SK-N-SH (cell line): ENCODE measurements at regions not wholly inside any gene's neighbourhood (a gene's known extent, or its start where the extent isn't known, plus 50 kb on each side); places are given as distances from the start of the nearest gene placed in this dataset.

Experiments used
- CTCF ChIA-PET: fragments of 300-600, 350-600 bp; formaldehyde crosslinking; extraction: SDS; loops from one replicate; lab custom pipeline; 2021; lab: Yijun Ruan, JAX
- POLR2A ChIA-PET: fragments of 350-600 bp; sonication (Branson Sonifier 250); formaldehyde crosslinking; extraction: SDS; loops from one replicate; lab custom pipeline; 2020; ENCODE audit warnings: antibody characterized with exemption, inconsistent platforms; lab: Yijun Ruan, JAX
- DNase-seq: peaks from one replicate; pipeline ENCODE4 v3.0.0; 2012
- H2AFZ ChIP-seq: fragments of 200-600 bp; sonication (generic); 2 replicates; pipeline ENCODE4 v1.8.1; 2016; ENCODE audit warnings: antibody characterized with exemption, mild to moderate bottlenecking, low read depth
- H3F3A ChIP-seq: fragments of 200-600 bp; sonication (generic); replicated peaks from 2 replicates; pipeline ENCODE3; 2016; ENCODE audit warnings: antibody characterized with exemption, mild to moderate bottlenecking; ENCODE audit not compliant: insufficient read depth
- H3K27ac ChIP-seq, 2 experiments: fragments of 200-500 bp in 1 of 2; fragments of 200-600 bp in 1 of 2; sonication (Bioruptor generic) in 1 of 2; sonication (generic), shearing (Covaris generic) in 1 of 2; 2 replicates each; pipeline versions ENCODE4 v1.5.1 to v1.6.1; 2014 to 2016; ENCODE audit warnings: low read depth in 2 of 2, inconsistent platforms in 1 of 2, low read length in 1 of 2, mild to moderate bottlenecking in 1 of 2, mixed read lengths in 1 of 2
- H3K27me3 ChIP-seq: fragments of 200-600 bp; sonication (generic), shearing (Covaris generic); 2 replicates; pipeline ENCODE4 v1.6.1; 2016; ENCODE audit warnings: mixed run types; ENCODE audit not compliant: insufficient read depth
- H3K36me3 ChIP-seq, 2 experiments: fragments of 200-500 bp in 1 of 2; fragments of 200-600 bp in 1 of 2; sonication (Bioruptor generic) in 1 of 2; sonication (generic) in 1 of 2; replicated peaks in 1 of 2; 2 replicates each; pipeline versions ENCODE3 to v1.5.1; 2014 to 2016; ENCODE audit warnings: low read length in 1 of 2, mild to moderate bottlenecking in 1 of 2; ENCODE audit not compliant: insufficient read depth in 2 of 2, control insufficient read depth in 1 of 2
- H3K4me1 ChIP-seq, 2 experiments: fragments of 200-500 bp in 1 of 2; fragments of 200-600 bp in 1 of 2; sonication (Bioruptor generic) in 1 of 2; sonication (generic), shearing (Covaris generic) in 1 of 2; 2 replicates each; pipeline versions ENCODE4 v1.5.1 to v1.6.1; 2014 to 2016; ENCODE audit warnings: low read depth in 1 of 2, low read length in 1 of 2, mixed run types in 1 of 2; ENCODE audit not compliant: insufficient read depth in 2 of 2, control insufficient read depth in 1 of 2
- H3K4me2 ChIP-seq: fragments of 200-600 bp; sonication (generic), shearing (Covaris generic); 2 replicates; pipeline ENCODE4 v1.6.1; 2017; ENCODE audit warnings: mixed run types
- H3K4me3 ChIP-seq, 2 experiments: fragments of 200-500 bp in 1 of 2; fragments of 200-600 bp in 1 of 2; sonication (Bioruptor generic) in 1 of 2; sonication (generic), shearing (Covaris generic) in 1 of 2; 2 replicates each; pipeline versions ENCODE4 v1.5.1 to v1.8.1; 2014 to 2016; ENCODE audit warnings: low read depth in 2 of 2, inconsistent platforms in 1 of 2, low read length in 1 of 2, mild to moderate bottlenecking in 1 of 2, mixed read lengths in 1 of 2, moderate library complexity in 1 of 2
- H3K79me2 ChIP-seq: fragments of 200-600 bp; sonication (generic); 2 replicates; pipeline ENCODE4 v1.8.1; 2017; ENCODE audit warnings: mild to moderate bottlenecking; ENCODE audit not compliant: insufficient read depth
- H3K9ac ChIP-seq: fragments of 200-600 bp; sonication (generic); 2 replicates; pipeline ENCODE4 v1.6.1; 2017; ENCODE audit warnings: mixed run types
- H3K9me2 ChIP-seq: fragments of 200-600 bp; sonication (generic); 2 replicates; pipeline ENCODE4 v1.6.1; 2017; ENCODE audit warnings: mixed run types
- H3K9me3 ChIP-seq: fragments of 200-600 bp; sonication (generic); 2 replicates; pipeline ENCODE4 v1.6.1; 2017; ENCODE audit warnings: mixed run types, mild to moderate bottlenecking, moderate library complexity
- H4K20me1 ChIP-seq: fragments of 200-600 bp; sonication (generic); 2 replicates; pipeline ENCODE4 v1.6.1; 2017; ENCODE audit warnings: mild to moderate bottlenecking, mixed run types; ENCODE audit not compliant: insufficient read depth
- CHD2 ChIP-seq: fragments of 150-350 bp; IDR thresholded peaks from 2 replicates; pipeline ENCODE4 v1.6.1; 2018; ENCODE audit warnings: low read length; ENCODE audit not compliant: partially characterized antibody
- FOSL2 ChIP-seq: IDR thresholded peaks from 2 replicates; pipeline ENCODE4 v1.4.0; 2012; ENCODE audit warnings: low read depth, mild to moderate bottlenecking, moderate library complexity, borderline replicate concordance
- FOXJ3 ChIP-seq: sonication (generic); formaldehyde crosslinking; IDR thresholded peaks from 2 replicates; pipeline ENCODE4 v1.5.1; 2020; ENCODE audit warnings: mild to moderate bottlenecking, missing genetic modification reagents
- FOXM1 ChIP-seq: IDR thresholded peaks from 2 replicates; pipeline ENCODE4 v1.4.0; 2012; ENCODE audit warnings: low read depth, mild to moderate bottlenecking
- GABPA ChIP-seq: IDR thresholded peaks from 2 replicates; pipeline ENCODE4 v1.4.0; 2012; ENCODE audit warnings: low read depth, mild to moderate bottlenecking
- GATA2 ChIP-seq: sonication (generic); formaldehyde crosslinking; IDR thresholded peaks from 2 replicates; pipeline ENCODE4 v1.5.0; 2020; ENCODE audit warnings: mild to moderate bottlenecking, missing genetic modification reagents
- MEF2A ChIP-seq: IDR thresholded peaks from 2 replicates; pipeline ENCODE4 v1.4.0; 2012; ENCODE audit warnings: low read depth, borderline replicate concordance
- MXI1 ChIP-seq: IDR thresholded peaks from 2 replicates; pipeline ENCODE4 v1.6.1; 2012; ENCODE audit warnings: mild to moderate bottlenecking, low read depth, low read length, improper control_type of control experiment
- NFIC ChIP-seq: IDR thresholded peaks from 2 replicates; pipeline ENCODE4 v1.4.0; 2012; ENCODE audit warnings: borderline replicate concordance
- RAD21 ChIP-seq: IDR thresholded peaks from 2 replicates; pipeline ENCODE4 v1.6.1; 2012; ENCODE audit warnings: mild to moderate bottlenecking, low read length
- REST ChIP-seq: IDR thresholded peaks from 2 replicates; pipeline ENCODE4 v1.6.1; 2012; ENCODE audit warnings: mild to moderate bottlenecking, low read depth, low read length, moderate library complexity
- RFX5 ChIP-seq: IDR thresholded peaks from 2 replicates; pipeline ENCODE4 v1.6.1; 2012; ENCODE audit warnings: mild to moderate bottlenecking, improper control_type of control experiment, low read length
- RXRA ChIP-seq: IDR thresholded peaks from 2 replicates; pipeline ENCODE4 v1.4.0; 2012; ENCODE audit warnings: low read depth, mild to moderate bottlenecking, borderline replicate concordance
- SMC3 ChIP-seq: IDR thresholded peaks from 2 replicates; pipeline ENCODE4 v1.6.1; 2012; ENCODE audit warnings: low read depth, low read length, improper control_type of control experiment
- USF1 ChIP-seq: IDR thresholded peaks from 2 replicates; pipeline ENCODE4 v1.4.0; 2012; ENCODE audit warnings: low read depth, borderline replicate concordance
- YY1 ChIP-seq: IDR thresholded peaks from 2 replicates; pipeline ENCODE4 v1.4.0; 2012; ENCODE audit warnings: low read depth, mild to moderate bottlenecking
- ZBTB33 ChIP-seq: IDR thresholded peaks from 2 replicates; pipeline ENCODE4 v1.4.0; 2012; ENCODE audit warnings: low read depth, borderline replicate concordance
- WGBS: methylation state at CpG from one replicate; pipeline ENCODE4 v1.1.6; 2017; ENCODE audit warnings: low lambda C conversion rate; 5-methylcytosine and 5-hydroxymethylcytosine counted together
- TF ChIP-seq, protein P1 (sequence below): fragments of 150-350 bp; IDR thresholded peaks from 2 replicates; pipeline ENCODE4 v1.6.1; 2017; ENCODE audit warnings: antibody characterized with exemption, low read length, low read depth, borderline replicate concordance
- TF ChIP-seq, protein P2 (sequence below): IDR thresholded peaks from 2 replicates; pipeline ENCODE4; 2012

- no peak for DNase-seq
- H3K27ac ChIP-seq = no peak overlapping the region
- 88% methylated on average over 9 of the region's 9 CpGs for WGBS
- TF ChIP-seq YY1 (no peak), FOXM1 (no peak), GATA2 (CRISPR knock-in tag) (no peak), FOXJ3 (CRISPR knock-in tag) (no peak), FOSL2 (no peak), ZBTB33 (no peak), MXI1 (no peak), MEF2A (no peak), NFIC (no peak)
- TF ChIP-seq, all 33 proteins: peak for 0
- no peak overlapping the region for H3K4me2 ChIP-seq
- no peaks in the 10 kb centered on the region for H3F3A ChIP-seq
- H3K4me3 ChIP-seq = no peak overlapping the region
- H3K9me2 ChIP-seq = no peaks in the 10 kb centered on the region
- peaks cover 0 to 2% of the 10 kb centered on the region in 2 experiments; a peak in 1 of 4 replicates for H3K4me1 ChIP-seq
- no peaks in the 10 kb centered on the region for H3K9me3 ChIP-seq
- H2AFZ ChIP-seq = no peak overlapping the region
- H3K9ac ChIP-seq = no peak overlapping the region
- H3K36me3 ChIP-seq = no peaks in the 10 kb centered on the region
- H3K27me3 ChIP-seq = no peaks in the 10 kb centered on the region
- ChIA-PET POLR2A (no interaction called here), CTCF (interaction anchor here (0.9 kb wide), 1 partner anchor 25 kb away, joined by 3 read pairs; no protein-coding TSS in a partner anchor)
- no peaks in the 10 kb centered on the region for H4K20me1 ChIP-seq
- H3K79me2 ChIP-seq = no peaks in the 10 kb centered on the region
These were observed 589.2 kb upstream of the ZEB2 start for GRCh38 chr2:145108959-145109710.

- no peaks in the 10 kb centered on the region for H3K27me3 ChIP-seq
- no peaks in the 10 kb centered on the region for H3K36me3 ChIP-seq
- H3K4me1 ChIP-seq = peaks cover 0 to 2% of the 10 kb centered on the region in 2 experiments; a peak in 1 of 4 replicates
- H2AFZ ChIP-seq = no peak overlapping the region
- no peak overlapping the region for H3K4me2 ChIP-seq
- no peak for DNase-seq
- WGBS = 78% methylated on average over 10 of the region's 10 CpGs
- no peaks in the 10 kb centered on the region for H4K20me1 ChIP-seq
- no peaks in the 10 kb centered on the region for H3K9me2 ChIP-seq
- no peaks in the 10 kb centered on the region for H3K9me3 ChIP-seq
- no peak overlapping the region for H3K4me3 ChIP-seq
- ChIA-PET CTCF (no interaction called here), POLR2A (no interaction called here)
- H3K79me2 ChIP-seq = no peaks in the 10 kb centered on the region
- no peak overlapping the region for H3K9ac ChIP-seq
- H3F3A ChIP-seq = no peaks in the 10 kb centered on the region
- H3K27ac ChIP-seq = no peak overlapping the region
- TF ChIP-seq, protein P1, sequence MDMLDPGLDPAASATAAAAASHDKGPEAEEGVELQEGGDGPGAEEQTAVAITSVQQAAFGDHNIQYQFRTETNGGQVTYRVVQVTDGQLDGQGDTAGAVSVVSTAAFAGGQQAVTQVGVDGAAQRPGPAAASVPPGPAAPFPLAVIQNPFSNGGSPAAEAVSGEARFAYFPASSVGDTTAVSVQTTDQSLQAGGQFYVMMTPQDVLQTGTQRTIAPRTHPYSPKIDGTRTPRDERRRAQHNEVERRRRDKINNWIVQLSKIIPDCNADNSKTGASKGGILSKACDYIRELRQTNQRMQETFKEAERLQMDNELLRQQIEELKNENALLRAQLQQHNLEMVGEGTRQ = no peak
- TF ChIP-seq CHD2 (no peak), USF1 (no peak), REST (no peak), YY1 (no peak), RXRA (no peak), FOXM1 (no peak), GABPA (no peak), RFX5 (no peak), SMC3 (no peak), RAD21 (no peak), NFIC (no peak)
- TF ChIP-seq, protein P2, sequence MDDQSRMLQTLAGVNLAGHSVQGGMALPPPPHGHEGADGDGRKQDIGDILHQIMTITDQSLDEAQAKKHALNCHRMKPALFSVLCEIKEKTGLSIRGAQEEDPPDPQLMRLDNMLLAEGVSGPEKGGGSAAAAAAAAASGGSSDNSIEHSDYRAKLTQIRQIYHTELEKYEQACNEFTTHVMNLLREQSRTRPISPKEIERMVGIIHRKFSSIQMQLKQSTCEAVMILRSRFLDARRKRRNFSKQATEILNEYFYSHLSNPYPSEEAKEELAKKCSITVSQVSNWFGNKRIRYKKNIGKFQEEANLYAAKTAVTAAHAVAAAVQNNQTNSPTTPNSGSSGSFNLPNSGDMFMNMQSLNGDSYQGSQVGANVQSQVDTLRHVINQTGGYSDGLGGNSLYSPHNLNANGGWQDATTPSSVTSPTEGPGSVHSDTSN = no peak
These were observed 588.5 kb upstream of the ZEB2 start for GRCh38 chr2:145108361-145108778.
